NOMO-1 (cell line): ENCODE measurements at regions not wholly inside any gene's neighbourhood (a gene's known extent, or its start where the extent isn't known, plus 50 kb on each side); places are given as distances from the start of the nearest gene placed in this dataset.

ENCODE experiments used
- DNase-seq, 2 experiments: peaks; one replicate each; lab custom pipeline; 2025; ENCODE audit not compliant: unreplicated experiment in 2 of 2; lab: John Stamatoyannopoulos, UW

DNA sequence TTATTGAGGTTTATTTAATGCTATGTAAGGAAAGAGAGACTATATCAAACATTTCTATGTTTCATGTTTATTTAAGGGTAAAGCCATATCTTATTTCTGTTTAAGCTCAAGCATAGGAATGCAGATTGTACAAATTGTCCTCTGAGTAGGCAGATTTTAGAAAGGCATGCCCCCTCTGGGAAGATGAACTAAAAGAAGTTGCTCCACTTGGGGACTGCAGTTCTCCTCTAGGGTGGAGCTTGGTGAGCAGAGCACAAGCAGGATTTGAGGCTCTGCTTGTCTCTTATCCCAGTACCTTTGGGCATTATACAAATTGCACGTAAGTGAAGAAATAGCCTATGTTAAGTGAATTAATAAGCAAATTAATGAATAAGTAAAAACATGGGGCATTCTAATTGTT lies 96.2 kb upstream of the PDE3A start:
- DNase-seq: no peak

DNA sequence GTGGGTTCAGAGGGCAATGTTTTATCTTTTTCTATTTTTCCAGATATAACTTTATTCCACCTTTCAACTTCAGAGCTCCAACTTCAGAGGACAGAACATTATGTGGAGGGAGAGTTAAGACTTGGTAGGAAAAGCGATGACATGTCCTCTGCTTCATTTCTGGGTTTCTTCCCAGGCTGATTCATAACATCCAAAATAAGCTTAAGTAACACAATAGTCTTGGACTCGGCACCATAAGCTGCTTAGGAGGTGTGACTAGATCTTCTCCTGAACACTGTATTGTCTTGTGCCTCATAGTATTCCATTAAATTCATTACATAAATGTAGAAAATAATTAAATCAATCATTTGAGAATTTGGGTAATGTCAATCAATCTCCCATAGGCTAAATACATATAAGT lies 95.5 kb upstream of the PDE3A start:
- DNase-seq: no peak

- no peak for DNase-seq
Observed at GRCh38 chr12:20274008-20274407, 94.3 kb upstream of the PDE3A start.

- no peak for DNase-seq
Observed at GRCh38 chr12:20278276-20278675, 90.1 kb upstream of the PDE3A start.

- DNase-seq: peak; percentile 28 to 57
Observed at GRCh38 chr12:20280515-20280914, 87.8 kb upstream of the PDE3A start.

- DNase-seq: no peak
Observed at GRCh38 chr12:20282401-20282800, 85.9 kb upstream of the PDE3A start.

DNA sequence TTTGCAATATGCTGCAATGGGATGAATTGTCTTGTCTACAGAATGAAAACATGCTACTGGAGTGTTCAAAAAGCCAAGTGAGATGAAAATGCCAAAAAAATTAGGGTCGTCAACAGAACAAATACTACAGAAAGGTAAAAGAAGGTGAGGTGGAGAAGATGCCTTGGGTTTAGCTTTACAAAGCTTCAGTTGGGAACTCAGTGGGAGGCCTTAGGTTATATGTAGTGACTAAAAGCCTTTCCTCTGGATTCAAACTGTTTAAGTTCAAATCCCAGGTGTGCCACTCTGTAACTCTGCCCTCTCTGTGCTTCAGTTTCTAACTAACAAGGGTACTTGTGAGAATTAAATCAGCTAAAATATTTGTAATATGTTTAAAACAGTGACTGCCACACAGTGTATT lies 84.9 kb upstream of the PDE3A start:
- no peak for DNase-seq

GRCh38 chr12:20289520-20289919 lies 78.8 kb upstream of the PDE3A start:
- no peak for DNase-seq

DNA sequence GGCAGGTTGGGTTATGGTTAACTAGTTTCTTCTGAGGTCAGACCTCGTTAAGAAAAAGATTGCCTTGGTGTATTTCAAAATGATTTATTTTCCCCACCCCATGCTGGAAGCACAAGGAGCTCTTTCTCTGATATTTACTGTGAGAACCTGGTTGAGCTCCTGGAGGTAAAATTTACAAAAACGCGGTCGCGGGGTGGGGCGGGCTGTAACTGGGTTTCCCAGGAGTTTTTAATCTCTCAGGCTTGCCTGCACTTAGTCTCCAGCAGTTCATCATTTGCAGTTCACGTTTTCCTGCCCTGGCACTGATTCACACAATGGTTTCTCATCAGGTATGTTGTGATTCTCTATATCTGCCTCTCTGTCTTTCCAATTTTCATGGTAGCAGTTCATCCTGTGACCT lies 67.9 kb upstream of the PDE3A start:
- no peak for DNase-seq

GRCh38 chr12:20305470-20305869 lies 62.9 kb upstream of the PDE3A start:
- DNase-seq: peak in 1 of 2 experiments; percentile 29

- DNase-seq: no peak
Observed at GRCh38 chr12:20309504-20310148, 58.7 kb upstream of the PDE3A start.

DNA sequence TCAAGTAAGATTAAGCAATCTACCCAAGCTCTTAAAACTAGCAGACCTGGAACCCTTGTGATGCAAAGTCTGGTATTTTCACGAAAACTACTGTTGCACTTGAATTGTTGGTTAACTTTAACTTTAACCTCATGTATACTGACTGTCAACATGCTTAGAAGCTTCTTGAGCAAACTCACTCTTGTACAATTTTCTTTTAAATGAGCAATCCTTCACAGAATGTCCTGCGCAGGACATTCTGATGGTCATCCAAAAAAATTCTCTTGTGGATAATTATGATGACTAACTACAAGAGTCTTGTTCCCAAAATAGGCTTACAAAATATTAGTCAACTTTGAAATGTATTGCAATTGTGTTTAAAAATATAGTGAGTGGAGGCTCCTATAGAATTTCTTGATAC lies 54.0 kb upstream of the PDE3A start:
- no peak for DNase-seq

- no peak for DNase-seq
Observed at GRCh38 chr12:20317554-20317953, 50.8 kb upstream of the PDE3A start.
